Caki2 (cell line): ENCODE measurements at regions not wholly inside any gene's neighbourhood (a gene's known extent, or its start where the extent isn't known, plus 50 kb on each side); places are given as distances from the start of the nearest gene placed in this dataset.
A peak's percentile ranks its signal among the peaks of the same experiment; 100 is the strongest.

Source experiments
- DNase-seq: peaks from one replicate; pipeline ENCODE4 v3.0.0-alpha.2; 2015; ENCODE audit warnings: low read depth
- in situ Hi-C: cut with HindIII; loops from 2 replicates; pipeline ENCODE4 v1.10.0; 2016; ENCODE audit warnings: low sequenced_read_pairs, low pct_unique_long_range_greater_than_20kb, mixed read lengths

DNA sequence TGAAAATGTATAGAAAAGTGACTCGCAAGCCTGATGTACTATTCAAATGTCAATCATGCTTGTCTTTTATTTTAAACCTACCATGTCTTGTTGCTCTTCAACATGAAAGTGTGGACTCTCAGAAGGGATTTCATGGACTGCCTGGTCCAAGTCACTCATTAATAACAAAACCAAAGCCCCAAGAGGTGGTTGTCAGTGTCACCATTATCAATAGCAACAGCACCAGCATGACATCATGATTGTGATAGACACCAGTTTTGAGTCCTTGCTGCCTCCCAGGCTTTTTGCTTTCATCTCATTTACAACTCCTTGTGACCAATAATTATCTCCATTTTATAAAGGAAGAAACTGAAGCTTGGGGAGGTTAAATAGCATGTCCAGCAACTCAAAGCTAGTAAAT is 112.0 kb upstream of the TMPO start:
- no peak for DNase-seq
- in situ Hi-C loops, result no loop called here

DNA sequence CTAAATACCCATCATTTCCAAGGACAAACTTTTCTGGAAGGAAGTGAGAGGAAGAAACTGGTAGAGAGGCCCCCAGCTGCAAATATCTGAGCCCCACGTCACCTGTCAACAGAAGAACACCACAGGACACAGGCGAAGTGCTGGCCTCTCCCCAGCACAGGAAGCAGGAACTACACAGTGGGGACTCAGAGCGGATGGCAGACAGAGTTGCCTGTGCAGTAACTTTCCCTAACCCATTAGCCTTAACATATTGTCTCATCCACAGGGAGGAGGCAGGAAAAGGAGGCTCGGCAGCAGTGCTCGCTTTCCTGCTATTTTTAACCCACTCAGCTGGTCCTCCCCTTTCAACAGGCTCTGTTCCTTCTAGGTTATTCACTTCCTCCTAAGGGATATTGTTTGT is 111.5 kb upstream of the TMPO start:
- in situ Hi-C loops, result no loop called here

DNA sequence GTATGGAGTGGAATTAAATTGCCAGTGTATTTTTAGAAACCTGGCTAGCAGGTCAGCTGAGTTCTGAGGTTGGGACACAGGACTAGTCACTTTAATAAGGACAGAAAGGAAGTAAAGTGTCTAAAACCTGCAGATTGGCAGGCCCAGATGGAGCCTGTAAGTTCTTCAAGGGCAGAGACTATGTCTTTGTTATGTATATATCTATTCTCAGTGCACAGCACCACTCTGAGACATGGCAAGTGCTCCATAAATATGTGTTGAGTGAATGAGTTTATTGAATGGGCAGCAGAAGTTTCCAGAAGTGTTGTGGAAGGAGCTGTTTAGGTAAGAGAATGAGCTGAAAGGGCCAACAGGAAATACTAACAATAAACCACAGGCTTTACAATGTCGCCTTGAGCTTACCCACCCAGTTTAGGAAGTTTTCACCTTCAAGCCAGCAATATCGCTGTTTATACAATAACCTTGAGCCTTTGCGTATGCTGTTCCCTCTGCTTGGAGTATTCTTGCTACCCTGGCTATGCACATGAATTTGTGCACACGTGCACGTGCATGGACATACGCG is 109.5 kb upstream of the TMPO start:
- in situ Hi-C loops, result no loop called here

More for the DNA sequence above, 111.5 kb upstream of the TMPO start:
- DNase-seq, result no peak

DNA sequence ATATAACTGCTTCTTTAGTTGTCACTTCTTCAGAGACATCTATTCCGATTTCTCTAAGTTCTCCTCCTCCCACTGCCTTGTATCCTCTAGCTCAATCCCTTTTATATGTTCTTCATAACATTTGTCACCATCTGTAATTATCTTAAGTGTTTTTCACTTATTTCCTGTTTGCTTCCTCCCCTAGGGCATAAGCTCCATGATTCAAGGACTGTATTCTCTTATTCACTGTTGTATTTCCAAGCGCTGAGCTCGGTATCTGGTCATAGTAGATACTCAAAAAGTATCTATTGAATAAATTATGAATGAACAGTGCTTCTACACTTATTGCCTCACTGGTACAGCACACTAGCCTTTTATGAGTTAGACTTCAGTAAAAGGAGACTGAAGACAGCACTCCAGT is 109.0 kb upstream of the TMPO start:
- DNase-seq, result no peak

More for the DNA sequence above, 109.5 kb upstream of the TMPO start:
- DNase-seq, result no peak

DNA sequence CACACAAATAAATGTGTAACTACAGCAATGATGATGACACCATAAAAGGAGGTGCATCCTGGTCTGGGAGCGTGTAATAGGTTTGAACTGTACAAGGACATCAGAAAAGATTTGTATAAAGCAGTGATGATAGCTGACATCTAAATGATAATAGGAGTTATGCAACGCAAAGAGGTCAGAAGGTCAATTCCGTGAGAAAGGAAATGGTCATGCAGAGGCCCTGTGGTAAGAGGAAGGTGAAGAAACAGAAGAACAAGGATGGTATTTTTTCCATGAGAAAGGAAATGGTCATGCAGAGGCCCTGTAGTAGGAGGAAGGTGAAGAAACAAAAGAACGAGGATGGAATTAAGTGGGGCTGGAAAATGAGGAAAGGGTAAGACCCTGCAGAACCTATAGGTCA is 106.7 kb upstream of the TMPO start:
- no peak for DNase-seq
- in situ Hi-C loops, result no loop called here

More for the DNA sequence above, 109.0 kb upstream of the TMPO start:
- in situ Hi-C loops, result no loop called here

DNA sequence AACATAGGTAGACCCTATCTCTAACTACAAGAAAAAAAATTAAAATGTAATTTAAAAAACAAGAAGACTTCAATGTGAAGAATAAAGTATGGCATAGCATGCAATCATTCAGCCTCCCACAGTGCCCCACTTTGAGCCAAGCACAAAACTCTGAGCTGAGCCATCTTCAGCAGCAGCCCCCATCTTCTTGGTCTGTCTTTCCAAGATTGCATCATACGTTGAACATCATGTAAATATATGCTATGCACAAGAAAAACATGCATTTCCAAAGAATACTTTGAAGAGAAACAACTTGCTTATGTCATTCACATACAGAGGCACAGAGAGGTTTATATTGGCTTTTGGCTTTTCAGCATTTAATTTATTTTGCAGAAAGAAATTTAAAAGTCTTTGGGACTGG is 105.8 kb upstream of the TMPO start:
- in situ Hi-C loops, result no loop called here

DNA sequence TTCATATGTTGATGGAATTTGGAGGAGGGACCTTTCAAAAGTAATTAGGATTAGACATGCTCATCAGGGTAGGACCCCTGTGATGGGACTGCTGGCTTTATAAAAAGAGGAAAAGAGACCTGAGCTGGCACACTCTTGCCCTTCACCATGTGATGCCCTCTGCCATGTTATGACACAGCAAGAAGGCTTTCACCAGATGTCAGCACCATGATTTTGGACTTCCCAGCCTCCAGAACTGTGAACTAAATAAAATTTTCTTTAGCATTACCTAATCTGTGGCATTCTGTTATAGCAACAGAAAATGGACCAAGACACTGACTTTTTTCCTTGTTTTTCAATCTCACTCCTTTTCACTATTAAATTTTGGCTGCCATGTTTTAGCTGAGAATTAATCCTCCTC is 105.0 kb upstream of the TMPO start:
- no peak for DNase-seq
- in situ Hi-C loops, result no loop called here

More for the DNA sequence above, 105.8 kb upstream of the TMPO start:
- DNase-seq, result no peak

DNA sequence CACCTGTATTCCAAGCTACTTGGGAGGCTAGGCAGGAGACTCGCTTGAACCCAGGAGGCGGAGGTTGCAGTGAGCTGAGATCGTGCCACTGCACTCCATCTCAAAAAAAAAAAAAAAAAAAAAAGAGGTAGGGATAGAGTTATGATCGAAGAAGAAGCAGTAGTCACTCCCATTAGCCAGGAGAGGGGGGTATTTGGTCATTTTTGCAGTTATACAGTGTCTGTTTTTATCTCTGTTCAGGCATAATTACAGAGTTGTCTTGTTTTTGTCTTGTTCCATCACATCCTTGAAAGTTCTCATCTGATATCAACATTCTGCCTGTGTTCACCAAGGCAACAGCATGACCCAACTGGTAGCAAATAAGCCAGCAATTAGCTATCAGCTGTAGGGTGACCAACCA is 98.5 kb upstream of the TMPO start:
- peak; percentile 39 for DNase-seq
- in situ Hi-C loops, result no loop called here

DNA sequence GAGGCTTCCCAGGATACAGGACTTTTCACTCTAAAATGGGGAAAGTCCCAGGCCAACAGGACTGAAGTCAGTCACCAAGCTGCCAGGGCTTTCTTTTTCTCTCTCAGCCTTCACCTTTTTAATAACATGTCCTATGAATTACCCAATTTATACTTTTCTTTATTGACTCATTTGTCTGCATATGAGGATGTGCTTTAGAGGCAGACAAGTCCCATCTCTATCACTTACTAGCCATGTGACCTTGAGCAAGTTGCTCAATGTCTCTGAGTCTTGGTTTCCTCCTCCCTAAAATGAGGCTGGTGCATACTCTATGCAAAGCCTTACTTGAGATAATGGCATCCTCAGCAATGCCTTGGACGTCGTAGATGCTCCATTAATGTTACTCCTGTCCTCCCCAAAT is 98.1 kb upstream of the TMPO start:
- no peak for DNase-seq
- in situ Hi-C loops, result no loop called here

DNA sequence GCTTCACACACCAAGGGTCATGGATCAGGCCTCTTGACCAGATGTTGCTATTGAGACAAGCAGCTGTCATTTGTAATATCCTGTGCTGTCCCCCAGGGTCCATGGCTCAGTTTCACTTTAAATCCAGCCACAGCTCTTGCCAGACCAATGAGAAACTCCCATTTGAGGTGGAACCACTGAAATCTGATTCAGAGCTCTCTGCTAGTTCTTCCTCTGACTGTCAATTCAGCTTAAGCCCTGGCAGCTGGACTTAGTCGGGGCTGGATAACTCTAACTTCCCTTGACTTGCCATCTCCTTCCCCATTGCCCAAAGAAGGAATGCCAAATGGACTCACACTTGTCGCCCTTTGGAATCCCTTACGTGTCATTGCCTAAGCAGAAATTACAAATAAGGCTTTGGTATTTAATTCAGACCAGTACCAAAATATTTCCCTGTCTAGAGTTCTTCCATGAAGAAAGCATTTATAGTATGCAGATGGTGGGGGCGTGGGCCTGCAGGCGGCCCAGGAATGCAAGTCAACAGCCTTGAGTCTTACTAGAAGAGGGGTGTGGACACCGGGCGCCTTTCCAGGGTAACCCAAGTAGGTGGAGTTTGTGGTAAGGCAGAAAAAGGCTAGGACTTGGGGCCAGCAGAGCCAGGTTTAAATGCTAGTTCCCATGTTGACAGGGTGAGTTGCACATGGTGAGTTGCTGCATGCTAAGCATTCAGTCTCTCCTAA is 96.9 kb upstream of the TMPO start:
- peak; percentile 92 for DNase-seq
- in situ Hi-C loops, result no loop called here

DNA sequence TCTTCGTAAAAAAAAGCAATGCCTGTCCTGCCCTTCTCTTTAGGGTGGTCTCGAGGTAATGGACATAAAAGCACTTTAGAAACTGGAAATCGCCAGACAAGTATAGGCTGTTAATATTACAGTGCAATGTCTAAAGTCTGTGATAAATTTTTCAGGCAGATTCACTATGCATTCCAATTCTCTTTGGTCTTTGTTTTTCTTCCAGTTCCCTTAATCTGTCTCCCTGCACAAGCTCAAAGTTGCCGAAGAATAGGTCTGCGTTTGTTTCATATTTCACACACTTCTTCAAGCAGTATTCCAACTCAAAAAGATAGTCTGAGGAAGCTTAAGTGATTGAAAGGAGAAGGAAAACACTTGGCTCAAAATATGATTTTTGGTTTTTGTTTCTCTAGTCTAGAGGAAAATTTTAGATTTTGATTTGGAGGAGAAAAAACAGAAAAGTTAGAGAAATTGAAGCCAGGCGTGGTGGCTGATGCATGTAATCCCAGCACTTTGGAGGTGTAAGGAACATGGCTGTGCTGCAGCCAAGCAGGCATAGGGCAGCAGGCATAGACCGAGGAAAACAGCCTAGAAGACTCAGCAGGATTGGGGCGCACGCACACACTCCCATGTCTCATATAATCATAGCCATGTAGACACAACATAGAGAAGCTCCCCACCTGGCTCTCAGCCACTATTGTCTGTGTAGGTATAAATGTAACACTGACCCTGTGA is 96.2 kb upstream of the TMPO start:
- in situ Hi-C loops, result no loop called here
- DNase-seq, result no peak

DNA sequence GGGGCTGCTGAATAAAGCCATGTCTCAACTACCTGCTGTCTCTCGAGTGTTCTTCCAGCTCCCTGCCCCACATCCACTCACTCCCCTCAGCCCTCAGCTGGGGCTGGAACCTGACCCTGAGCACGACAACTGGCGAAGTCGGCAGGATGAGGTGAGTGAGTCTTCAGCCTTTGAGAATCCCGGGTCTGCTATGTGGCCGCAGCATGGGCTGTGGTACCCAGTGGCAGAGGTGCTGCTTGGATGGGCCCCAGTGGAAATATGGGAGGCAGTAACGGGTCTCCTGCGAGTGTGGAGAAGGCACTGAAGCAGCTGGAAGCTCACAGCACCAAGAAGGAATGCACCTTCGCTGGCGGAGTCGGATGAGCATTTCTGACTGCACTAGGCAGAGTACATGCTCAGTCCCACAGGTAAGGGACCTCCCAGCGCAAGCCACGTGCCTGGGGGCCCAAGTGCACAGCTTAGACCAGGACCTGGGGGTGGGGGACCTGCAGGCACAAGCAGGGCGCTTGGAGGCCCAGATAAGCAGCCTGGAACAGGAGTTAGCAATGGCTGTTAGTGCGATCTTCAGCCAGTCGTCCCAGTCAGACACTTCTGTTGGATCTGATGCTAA is 95.5 kb upstream of the TMPO start:
- in situ Hi-C loops, result no loop called here
- DNase-seq, result no peak

DNA sequence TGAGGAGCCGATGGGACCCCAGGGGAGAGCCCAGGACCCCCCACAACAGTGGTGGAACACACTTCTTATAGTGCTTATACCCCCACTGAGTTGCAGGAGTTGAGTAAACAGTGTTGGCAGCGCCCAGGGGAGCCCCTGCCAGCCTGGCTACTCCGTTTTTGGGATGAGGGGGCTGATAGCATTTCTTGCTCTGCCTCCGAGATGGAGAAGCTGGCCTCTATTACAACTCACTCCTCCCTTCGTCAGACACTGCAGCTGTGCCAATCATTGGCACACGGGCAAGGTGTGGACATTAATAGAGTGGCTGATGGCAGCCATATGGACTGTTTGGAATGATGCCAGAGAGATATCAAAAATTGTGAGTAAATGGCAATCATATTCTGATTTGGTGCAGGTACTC is 94.9 kb upstream of the TMPO start:
- DNase-seq, result no peak
- in situ Hi-C loops, result no loop called here

DNA sequence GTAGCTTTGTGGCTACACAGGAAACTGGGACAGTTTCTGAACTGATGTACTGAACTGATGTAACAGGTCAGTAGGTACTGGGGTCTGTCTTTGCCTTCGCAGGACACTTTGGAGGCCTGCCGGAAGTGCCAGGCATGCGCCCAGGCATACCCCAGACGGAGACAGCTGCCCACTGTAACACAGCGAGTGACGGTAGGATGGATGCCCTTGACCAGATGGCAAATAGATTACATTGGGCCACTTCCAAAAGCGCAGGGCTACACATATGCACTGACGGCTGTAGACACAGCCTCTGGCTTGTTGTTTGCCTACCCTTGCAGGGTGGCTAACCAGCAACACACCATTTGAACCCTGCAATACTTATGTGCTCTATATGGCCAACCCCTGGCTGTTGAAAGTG is 94.1 kb upstream of the TMPO start:
- in situ Hi-C loops, result no loop called here

DNA sequence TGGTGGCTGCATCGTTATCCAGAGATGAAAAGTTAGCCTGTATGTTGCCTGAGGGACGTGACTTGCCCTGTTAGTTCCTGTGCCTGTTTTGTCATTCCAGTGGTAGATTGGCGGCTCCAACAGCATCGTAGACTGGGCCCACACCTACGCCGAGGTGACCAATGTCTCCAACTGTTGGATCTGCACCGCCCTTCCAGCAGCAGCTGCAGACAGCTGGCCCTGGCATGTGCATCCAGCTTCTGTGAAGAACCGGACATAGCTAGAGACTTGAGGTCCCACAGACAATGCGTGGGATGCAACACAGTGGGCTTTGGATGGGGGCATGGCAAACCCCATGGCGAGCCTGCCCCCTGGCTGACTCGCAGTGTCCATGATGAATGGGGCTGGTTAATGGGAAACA is 93.0 kb upstream of the TMPO start:
- in situ Hi-C loops, result no loop called here
- no peak for DNase-seq

More for the DNA sequence above, 94.1 kb upstream of the TMPO start:
- DNase-seq, result no peak

DNA sequence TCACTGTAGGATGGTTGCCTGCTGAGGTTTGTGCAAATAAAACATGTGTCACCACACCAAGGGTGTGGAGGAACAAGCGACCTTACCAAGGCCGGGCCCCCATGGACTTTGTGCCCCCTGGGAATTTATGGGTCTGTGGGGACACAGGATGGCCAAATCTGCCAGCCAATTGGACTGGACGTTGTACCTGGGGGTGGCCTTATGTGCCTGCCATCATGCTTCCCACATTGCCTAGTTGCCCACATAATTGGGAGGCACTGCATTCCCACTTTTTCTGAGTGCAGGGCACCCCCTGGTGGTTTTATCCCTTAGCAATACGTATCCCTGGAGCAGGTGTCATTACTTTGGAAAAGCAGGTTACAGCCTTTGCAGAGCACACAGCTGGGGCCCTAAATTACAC is 92.6 kb upstream of the TMPO start:
- no peak for DNase-seq
- in situ Hi-C loops, result no loop called here

DNA sequence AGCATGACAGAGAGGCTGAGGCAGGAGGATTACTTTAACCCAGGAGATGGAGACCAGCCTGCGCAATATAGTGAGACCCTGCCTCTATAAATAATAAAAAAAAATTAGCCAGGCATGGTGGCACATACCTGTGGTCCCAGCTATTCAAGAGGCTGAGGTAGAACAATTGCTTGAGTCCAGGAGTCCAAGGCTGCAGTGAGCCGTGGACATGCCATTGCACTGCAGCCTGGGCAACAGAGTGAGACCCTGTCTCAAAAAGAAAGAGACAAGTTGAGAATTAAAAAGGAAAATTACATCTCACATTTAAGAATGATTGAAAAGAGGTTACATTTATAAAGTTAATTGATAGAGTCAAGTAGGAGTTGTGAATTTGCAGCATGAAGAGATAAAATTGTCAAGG is 91.4 kb upstream of the TMPO start:
- in situ Hi-C loops, result no loop called here
- DNase-seq, result no peak

DNA sequence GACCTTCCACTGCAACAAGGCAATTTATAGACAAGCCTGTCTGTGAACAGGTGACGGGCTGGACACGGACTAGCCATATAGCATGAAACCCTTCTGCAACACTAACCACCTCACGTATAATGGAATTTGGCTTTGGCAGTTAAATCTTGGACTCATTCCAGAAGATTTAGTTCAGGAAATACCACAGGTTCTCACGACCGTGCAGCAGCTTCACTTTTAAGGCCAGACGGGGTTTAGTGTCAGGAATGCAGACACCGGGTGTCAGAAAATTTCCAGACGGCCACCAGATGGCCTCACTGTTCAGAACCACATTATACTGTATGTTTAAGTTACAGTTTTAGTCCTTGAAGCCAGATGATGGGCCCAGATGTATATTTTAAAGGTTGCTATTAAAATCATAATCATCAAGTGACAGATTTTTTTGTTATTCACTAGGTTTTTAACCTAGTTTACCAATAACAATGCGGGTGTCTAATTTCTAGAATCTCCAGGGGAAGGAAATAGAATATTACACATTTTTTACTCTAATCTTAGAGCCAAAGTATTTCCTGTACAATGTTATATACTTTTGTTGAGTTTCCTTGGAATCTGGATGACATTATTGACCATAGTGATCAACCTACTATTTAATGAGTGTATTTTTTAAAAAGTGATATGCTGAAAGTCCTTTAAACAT is 90.5 kb upstream of the TMPO start:
- in situ Hi-C loops, result no loop called here
- DNase-seq, result peak; percentile 90

DNA sequence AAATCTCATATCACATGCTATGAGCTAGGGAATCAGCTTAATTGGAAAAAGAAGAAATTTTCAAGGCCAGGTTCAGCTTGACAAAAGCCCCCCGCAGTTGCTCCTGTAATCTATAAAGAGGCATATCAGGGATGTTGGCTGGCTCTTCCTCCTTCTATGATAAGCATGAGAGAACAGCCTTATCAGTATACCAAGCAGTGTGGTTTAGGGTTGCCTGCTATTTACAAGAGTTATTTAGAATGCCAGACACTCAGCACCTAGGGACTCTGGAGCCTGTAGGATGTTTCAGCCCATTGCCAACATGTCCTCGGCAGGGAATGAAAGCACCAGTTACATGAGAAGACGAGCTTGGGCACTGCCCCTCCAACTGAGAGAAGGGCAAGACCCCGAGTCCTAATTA is 89.5 kb upstream of the TMPO start:
- in situ Hi-C loops, result no loop called here
- DNase-seq, result no peak
